ENCODE measurements at regions not wholly inside any gene's neighbourhood (a gene's known extent, or its start where the extent isn't known, plus 50 kb on each side); places are given as distances from the start of the nearest gene placed in this dataset.

GRCh38 chr13:103671547-103671946 lies 605.3 kb upstream of the SLC10A2 start (continued):
- TF ChIP-seq ETS1 (IDR thresholded peaks at IDR 0.05) (no peak), ZNF331 (CRISPR knock-in tag; IDR thresholded peaks at IDR 0.05; ENCODE audit: low read depth) (no peak), ZNF462 (CRISPR knock-in tag; IDR thresholded peaks at IDR 0.05) (no peak), CTCF (conservative IDR thresholded peaks at IDR 0.05; ENCODE audit: low read depth in 2 of 2) (no peak)

- H4K20me1 ChIP-seq (replicated peaks; ENCODE audit: insufficient read depth), result no peaks in the 10 kb centered on the region
- ATAC-seq, result no peak
- H3K36me3 Mint-ChIP-seq (ENCODE audit: low read depth), result no peaks in the 10 kb centered on the region
- TF ChIP-seq NANOG (IDR thresholded peaks at IDR 0.05; ENCODE audit: borderline replicate concordance) (no peak), ZNF114 (CRISPR knock-in tag; IDR thresholded peaks at IDR 0.05) (no peak), ZNF331 (CRISPR knock-in tag; IDR thresholded peaks at IDR 0.05; ENCODE audit: low read depth) (no peak), REST (IDR thresholded peaks at IDR 0.05; ENCODE audit: unreplicated experiment) (no peak), CREB1 (CRISPR knock-in tag; IDR thresholded peaks at IDR 0.05; ENCODE audit: low read depth) (no peak), JUNB (IDR thresholded peaks at IDR 0.05; ENCODE audit: unreplicated experiment) (no peak), EZH2phosphoT487 (IDR thresholded peaks at IDR 0.05; ENCODE audit: unreplicated experiment) (no peak), POLR2AphosphoS5 (IDR thresholded peaks at IDR 0.05; ENCODE audit: low read depth) (no peak), EZH2 (IDR thresholded peaks at IDR 0.05; ENCODE audit: low read depth, unreplicated experiment) (no peak)
Observed at GRCh38 chr13:103663996-103664395, 597.8 kb upstream of the SLC10A2 start.

More at GRCh38 chr13:103663996-103664395, 597.8 kb upstream of the SLC10A2 start:
- H3F3A ChIP-seq (replicated peaks; ENCODE audit: low read depth), result no peaks in the 10 kb centered on the region
- H3K27me3 Mint-ChIP-seq (ENCODE audit: insufficient read depth, low read depth, poor library complexity), result no peaks in the 10 kb centered on the region
- H3K36me3 ChIP-seq (ENCODE audit: insufficient read depth), result no peaks in the 10 kb centered on the region
- no peak for DNase-seq (ENCODE audit: low spot score)
- H3K27ac ChIP-seq (ENCODE audit: low read depth), result no peak overlapping the region
- no peaks in the 10 kb centered on the region for H3K4me1 ChIP-seq (ENCODE audit: insufficient read depth)
- H3K4me2 ChIP-seq, result no peak overlapping the region
- no peak overlapping the region for H3K4me3 ChIP-seq
- no peaks in the 10 kb centered on the region for H3K4me1 Mint-ChIP-seq
- peaks cover 7% of the 10 kb centered on the region for H3K9me2 ChIP-seq (ENCODE audit: insufficient read depth)
- H3K9me3 Mint-ChIP-seq, result no peaks in the 10 kb centered on the region
- no peak overlapping the region for H3K4me3 Mint-ChIP-seq
- H3K27me3 ChIP-seq (ENCODE audit: insufficient read depth), result no peaks in the 10 kb centered on the region
- no peak overlapping the region for H2AFZ ChIP-seq
- no peaks in the 10 kb centered on the region for H3K79me2 ChIP-seq (replicated peaks; ENCODE audit: insufficient read depth)
- no peak overlapping the region for H3K27ac Mint-ChIP-seq

Measured in GM23338 (cell line).